ENCODE measurements at regions not wholly inside any gene's neighbourhood (a gene's known extent, or its start where the extent isn't known, plus 50 kb on each side); places are given as distances from the start of the nearest gene placed in this dataset.

DNA sequence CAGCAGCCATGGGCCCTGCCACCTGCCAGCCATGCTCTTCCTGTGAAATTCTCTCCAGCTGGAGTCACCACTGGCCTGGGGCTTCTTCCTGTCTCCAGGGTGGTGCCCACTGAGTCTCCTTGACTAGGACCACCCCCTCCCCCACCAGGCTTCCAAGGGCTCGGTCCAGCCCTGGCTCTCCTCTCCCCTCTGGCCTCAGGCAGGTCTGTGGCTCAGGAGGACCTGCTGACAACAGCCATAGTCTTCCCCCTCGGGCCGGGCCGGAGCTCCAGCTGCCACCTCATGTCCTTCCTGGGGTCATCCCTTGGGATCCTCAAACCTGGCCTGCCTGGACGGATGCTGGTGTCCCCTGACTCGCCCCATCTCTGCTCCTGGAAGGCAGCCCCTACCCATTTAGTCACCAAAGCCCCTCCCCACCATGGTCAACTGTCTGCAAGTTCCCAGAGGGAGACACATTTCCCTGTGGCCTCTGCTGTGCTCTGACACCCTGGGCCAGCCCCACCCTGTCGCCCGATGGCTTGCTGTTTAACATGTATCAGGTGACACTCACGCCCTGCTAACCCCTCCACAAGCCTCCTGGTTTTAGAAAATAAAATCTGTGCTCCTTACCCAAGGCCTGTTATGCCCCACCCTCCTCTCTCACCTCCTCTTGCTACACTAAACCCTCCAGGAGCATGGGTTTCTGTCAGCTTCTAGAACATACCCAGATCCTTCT is 186.2 kb downstream of the RBFOX3 start:
- Histone ChIP-seq H3K4me1 (no peaks in the 10 kb centered on the region), H3K9me3 (no peaks in the 10 kb centered on the region), H3K27me3 (no peaks in the 10 kb centered on the region), H3K4me3 (no peak overlapping the region), H3K27ac (no peak overlapping the region), H3K36me3 (no peaks in the 10 kb centered on the region)
- TF ChIP-seq POLR2A (IDR thresholded peaks at IDR 0.05) (no peak), EP300 (IDR thresholded peaks at IDR 0.05) (no peak)
- TF ChIP-seq, protein P1, sequence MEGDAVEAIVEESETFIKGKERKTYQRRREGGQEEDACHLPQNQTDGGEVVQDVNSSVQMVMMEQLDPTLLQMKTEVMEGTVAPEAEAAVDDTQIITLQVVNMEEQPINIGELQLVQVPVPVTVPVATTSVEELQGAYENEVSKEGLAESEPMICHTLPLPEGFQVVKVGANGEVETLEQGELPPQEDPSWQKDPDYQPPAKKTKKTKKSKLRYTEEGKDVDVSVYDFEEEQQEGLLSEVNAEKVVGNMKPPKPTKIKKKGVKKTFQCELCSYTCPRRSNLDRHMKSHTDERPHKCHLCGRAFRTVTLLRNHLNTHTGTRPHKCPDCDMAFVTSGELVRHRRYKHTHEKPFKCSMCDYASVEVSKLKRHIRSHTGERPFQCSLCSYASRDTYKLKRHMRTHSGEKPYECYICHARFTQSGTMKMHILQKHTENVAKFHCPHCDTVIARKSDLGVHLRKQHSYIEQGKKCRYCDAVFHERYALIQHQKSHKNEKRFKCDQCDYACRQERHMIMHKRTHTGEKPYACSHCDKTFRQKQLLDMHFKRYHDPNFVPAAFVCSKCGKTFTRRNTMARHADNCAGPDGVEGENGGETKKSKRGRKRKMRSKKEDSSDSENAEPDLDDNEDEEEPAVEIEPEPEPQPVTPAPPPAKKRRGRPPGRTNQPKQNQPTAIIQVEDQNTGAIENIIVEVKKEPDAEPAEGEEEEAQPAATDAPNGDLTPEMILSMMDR (IDR thresholded peaks at IDR 0.05): no peak
- DNase-seq (ENCODE audit: low spot score in 2 of 2): no peak
- WGBS, 2 donors: 48 to 66% methylated on average over 7 to 9 of the region's 9 CpGs

DNA sequence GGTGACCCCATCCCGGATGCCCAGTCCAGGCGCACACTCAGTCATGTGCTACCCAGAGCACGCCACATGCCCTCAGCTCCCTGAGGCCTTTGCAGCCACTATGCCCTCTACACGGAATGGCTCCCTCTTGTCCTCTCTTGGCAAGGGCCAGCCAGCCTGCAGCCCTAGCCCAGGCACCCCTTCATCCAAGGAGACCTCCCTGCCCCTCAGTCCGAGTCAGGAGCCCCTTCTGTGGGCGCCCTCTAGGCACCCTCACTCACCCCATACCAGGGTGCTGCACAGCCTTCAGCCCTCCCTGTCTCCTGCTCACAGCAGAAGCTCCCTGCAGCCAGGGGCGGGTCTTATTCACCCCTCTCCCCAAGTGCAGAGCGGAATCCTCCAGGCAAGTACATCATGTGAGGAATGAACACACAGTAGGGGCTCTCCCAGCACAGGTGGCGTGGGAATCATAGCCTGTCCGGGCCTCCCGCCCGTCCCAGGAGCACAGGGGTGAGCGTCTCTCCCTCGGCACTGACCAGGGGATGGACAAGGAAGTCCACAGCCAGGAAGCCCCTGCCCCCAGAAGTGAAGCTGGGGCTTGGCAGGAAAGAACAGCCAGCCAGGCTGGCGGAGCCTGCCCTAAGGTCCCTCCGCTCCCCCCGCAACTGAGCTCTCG is 186.9 kb downstream of the RBFOX3 start:
- DNase-seq (ENCODE audit: low spot score in 2 of 2): no peak
- no peaks in the 10 kb centered on the region for H3K9me3 ChIP-seq
- WGBS, 2 donors: 78 to 81% methylated on average over 9 to 13 of the region's 18 CpGs
- H3K36me3 ChIP-seq: no peaks in the 10 kb centered on the region
- no peak overlapping the region for H3K4me3 ChIP-seq
- no peak overlapping the region for H3K27ac ChIP-seq
- no peak for TF ChIP-seq EP300 (IDR thresholded peaks at IDR 0.05)
- TF ChIP-seq POLR2A (IDR thresholded peaks at IDR 0.05): no peak
- TF ChIP-seq, protein P1 (IDR thresholded peaks at IDR 0.05): no peak
- no peaks in the 10 kb centered on the region for H3K27me3 ChIP-seq
- no peaks in the 10 kb centered on the region for H3K4me1 ChIP-seq

DNA sequence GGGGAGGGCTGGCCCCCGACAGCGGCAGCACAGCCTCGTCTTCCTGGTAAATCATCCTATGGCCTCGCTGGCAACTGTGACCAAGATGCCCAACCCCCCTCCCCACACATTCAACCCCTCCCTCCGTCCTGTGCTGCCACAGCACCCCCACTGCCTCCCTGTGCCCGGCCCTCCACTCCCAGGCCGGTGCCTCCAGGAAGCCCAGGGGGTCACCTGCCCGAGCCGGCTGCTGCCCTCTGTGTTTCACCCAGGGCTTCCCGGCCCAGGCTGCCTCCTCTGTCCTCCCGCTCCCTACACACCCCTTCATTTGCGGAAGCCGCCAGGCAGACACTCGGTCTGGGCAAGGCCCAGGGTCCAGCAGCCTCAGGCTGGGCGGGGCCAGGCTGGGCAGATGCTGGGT is 188.6 kb downstream of the RBFOX3 start:
- Histone ChIP-seq H3K27ac (no peak overlapping the region), H3K36me3 (no peaks in the 10 kb centered on the region), H3K4me1 (no peaks in the 10 kb centered on the region), H3K9me3 (no peaks in the 10 kb centered on the region), H3K4me3 (no peak overlapping the region), H3K27me3 (no peaks in the 10 kb centered on the region)
- TF ChIP-seq POLR2A (IDR thresholded peaks at IDR 0.05) (no peak), EP300 (IDR thresholded peaks at IDR 0.05) (no peak)
- TF ChIP-seq, protein P1 (IDR thresholded peaks at IDR 0.05): no peak
- 62 to 73% methylated on average over 14 to 15 of the region's 15 CpGs for WGBS, 2 donors
- DNase-seq (ENCODE audit: low spot score in 2 of 2): no peak

DNA sequence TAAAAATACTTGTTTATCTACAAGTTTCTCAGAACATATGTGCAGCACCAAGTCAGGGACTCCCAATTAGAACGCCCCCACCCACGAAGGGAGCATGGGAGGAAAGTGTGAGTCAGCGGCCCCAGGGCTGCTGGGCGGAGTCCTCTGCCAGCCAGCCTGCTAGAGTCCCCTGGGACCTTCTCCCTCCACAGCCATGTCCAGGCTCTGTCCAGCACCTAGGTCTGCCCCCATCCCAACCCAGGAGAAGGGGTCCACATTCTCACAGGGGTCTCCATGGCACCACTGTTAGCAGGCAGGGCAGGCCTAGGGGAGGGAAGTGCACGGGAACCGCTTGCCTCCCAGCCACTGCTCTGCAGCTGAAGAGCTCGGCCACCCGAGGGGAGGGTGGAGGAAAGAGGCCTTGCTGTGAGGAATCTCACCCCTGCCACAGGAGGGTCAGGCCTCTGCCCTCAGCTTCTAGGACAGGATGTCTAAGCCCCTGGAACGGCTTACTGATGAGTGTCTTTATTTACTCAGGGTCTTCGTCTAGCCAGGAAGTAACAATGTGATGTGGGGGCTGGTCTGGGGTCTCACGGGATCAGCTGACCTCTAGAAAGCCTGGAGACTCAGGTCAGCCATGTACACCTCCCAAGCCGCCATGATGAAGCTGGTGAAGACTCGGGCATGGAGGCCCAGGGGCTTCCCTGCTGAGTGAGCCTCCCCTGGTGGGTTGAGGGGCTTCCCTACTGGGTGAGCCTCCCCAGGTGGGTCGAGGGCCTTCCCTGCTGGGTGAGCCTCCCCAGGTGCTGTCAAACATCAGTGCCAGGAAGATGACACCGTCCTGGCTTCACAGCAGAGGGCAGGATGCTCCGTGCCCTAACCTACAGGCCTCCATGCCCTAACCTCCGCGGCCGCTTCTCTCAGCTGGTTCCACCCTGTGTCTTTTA is 190.3 kb downstream of the RBFOX3 start:
- H3K9me3 ChIP-seq: no peaks in the 10 kb centered on the region
- H3K4me3 ChIP-seq: no peak overlapping the region
- H3K36me3 ChIP-seq: no peaks in the 10 kb centered on the region
- no peak overlapping the region for H3K27ac ChIP-seq
- no peaks in the 10 kb centered on the region for H3K4me1 ChIP-seq
- no peak for DNase-seq (ENCODE audit: low spot score in 2 of 2)
- peaks cover 0 to 16% of the 10 kb centered on the region in 2 donors for H3K27me3 ChIP-seq
- WGBS, 2 donors: 36 to 52% methylated on average over 10 to 19 of the region's 19 CpGs
- no peak for TF ChIP-seq POLR2A (IDR thresholded peaks at IDR 0.05)
- TF ChIP-seq, protein P1 (IDR thresholded peaks at IDR 0.05): no peak
- no peak for TF ChIP-seq EP300 (IDR thresholded peaks at IDR 0.05)

All from tibial nerve (tissue), 4 donors.